Left renal cortex interstitium (tissue), 4 donors: ENCODE measurements at regions not wholly inside any gene's neighbourhood (a gene's known extent, or its start where the extent isn't known, plus 50 kb on each side); places are given as distances from the start of the nearest gene placed in this dataset.

Experiments
- DNase-seq, 4 donors: peaks; one replicate each; pipeline ENCODE4 v3.0.0-alpha.2; 2013; ENCODE audit warnings: low read depth in 4 of 4, low spot score in 2 of 4, missing footprints in 1 of 4

GRCh38 chr3:56985878-56986277 is 74.6 kb upstream of the SPATA12 start:
- no peak for DNase-seq

- no peak for DNase-seq
Observed at GRCh38 chr3:56985460-56985859, 75.0 kb upstream of the SPATA12 start.

- DNase-seq: no peak
Observed at GRCh38 chr3:56983427-56983826, 77.0 kb upstream of the SPATA12 start.

- DNase-seq: no peak
Observed at GRCh38 chr3:56981445-56982230, 78.8 kb upstream of the SPATA12 start.

GRCh38 chr3:56980798-56981390 is 79.6 kb upstream of the SPATA12 start:
- no peak for DNase-seq

- DNase-seq: no peak
Observed at GRCh38 chr3:56980243-56980642, 80.2 kb upstream of the SPATA12 start.

GRCh38 chr3:56979791-56980190 is 80.7 kb upstream of the SPATA12 start:
- DNase-seq: no peak

- DNase-seq: no peak
Observed at GRCh38 chr3:56977561-56977889, 82.9 kb upstream of the SPATA12 start.

- no peak for DNase-seq
Observed at GRCh38 chr3:56976651-56977560, 83.6 kb upstream of the SPATA12 start.

GRCh38 chr3:56975567-56975966 is 84.9 kb upstream of the SPATA12 start:
- no peak for DNase-seq

GRCh38 chr3:56974247-56974930 is 86.1 kb upstream of the SPATA12 start:
- DNase-seq: no peak

- no peak for DNase-seq
Observed at GRCh38 chr3:56971816-56972215, 88.6 kb upstream of the SPATA12 start.

- DNase-seq: no peak
Observed at GRCh38 chr3:56971261-56971660, 89.2 kb upstream of the SPATA12 start.

GRCh38 chr3:56970461-56970879 is 90.0 kb upstream of the SPATA12 start:
- DNase-seq: no peak

- DNase-seq: no peak
Observed at GRCh38 chr3:56969851-56970250, 90.6 kb upstream of the SPATA12 start.

- DNase-seq: no peak
Observed at GRCh38 chr3:56966509-56966908, 94.0 kb upstream of the SPATA12 start.

- no peak for DNase-seq
Observed at GRCh38 chr3:56966104-56966503, 94.4 kb upstream of the SPATA12 start.

- DNase-seq: no peak
Observed at GRCh38 chr3:56962922-56963321, 97.5 kb upstream of the SPATA12 start.

- DNase-seq: no peak
Observed at GRCh38 chr3:56962206-56962605, 98.3 kb upstream of the SPATA12 start.

GRCh38 chr3:56960234-56960917 is 100.1 kb upstream of the SPATA12 start:
- no peak for DNase-seq
